ENCODE measurements at regions not wholly inside any gene's neighbourhood (a gene's known extent, or its start where the extent isn't known, plus 50 kb on each side); places are given as distances from the start of the nearest gene placed in this dataset.

DNA sequence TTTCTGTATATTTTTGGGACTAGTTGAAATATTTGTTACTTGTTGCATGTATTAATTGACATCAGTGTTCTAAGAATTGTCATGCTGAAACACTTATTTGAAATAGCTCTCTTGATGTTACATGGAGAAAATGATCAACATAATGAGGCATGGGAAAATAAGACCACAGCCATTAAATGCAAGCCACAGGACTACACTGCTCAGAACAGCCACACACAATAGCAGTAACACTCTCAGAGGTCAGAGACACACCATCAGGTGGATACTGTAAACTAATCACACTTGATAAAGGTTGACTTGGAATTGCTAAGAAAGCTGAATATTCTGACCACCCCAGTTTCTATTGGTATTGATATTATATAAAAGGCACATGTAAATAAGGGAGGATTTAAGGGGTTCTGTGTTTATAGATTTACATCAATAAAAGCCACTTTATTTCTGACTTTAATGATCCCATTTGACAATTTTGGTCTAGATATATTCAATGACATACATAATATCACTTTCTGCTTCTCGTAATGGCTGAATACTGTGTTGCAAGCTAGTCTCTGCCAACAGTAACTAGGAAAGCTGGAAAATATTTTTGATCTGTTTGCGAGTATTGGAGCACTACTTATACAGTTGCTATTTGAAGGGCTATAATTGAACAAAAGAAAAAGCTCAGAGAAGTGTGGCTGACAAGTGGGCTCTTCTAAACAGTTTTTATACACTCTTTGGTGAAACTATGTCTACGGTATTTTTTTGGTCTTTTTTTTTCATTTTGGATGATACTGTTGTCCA is 876.5 kb upstream of the INTU start:
- no peak for DNase-seq
- no peaks in the 10 kb centered on the region for H3K36me3 ChIP-seq
- TF ChIP-seq, protein P1, sequence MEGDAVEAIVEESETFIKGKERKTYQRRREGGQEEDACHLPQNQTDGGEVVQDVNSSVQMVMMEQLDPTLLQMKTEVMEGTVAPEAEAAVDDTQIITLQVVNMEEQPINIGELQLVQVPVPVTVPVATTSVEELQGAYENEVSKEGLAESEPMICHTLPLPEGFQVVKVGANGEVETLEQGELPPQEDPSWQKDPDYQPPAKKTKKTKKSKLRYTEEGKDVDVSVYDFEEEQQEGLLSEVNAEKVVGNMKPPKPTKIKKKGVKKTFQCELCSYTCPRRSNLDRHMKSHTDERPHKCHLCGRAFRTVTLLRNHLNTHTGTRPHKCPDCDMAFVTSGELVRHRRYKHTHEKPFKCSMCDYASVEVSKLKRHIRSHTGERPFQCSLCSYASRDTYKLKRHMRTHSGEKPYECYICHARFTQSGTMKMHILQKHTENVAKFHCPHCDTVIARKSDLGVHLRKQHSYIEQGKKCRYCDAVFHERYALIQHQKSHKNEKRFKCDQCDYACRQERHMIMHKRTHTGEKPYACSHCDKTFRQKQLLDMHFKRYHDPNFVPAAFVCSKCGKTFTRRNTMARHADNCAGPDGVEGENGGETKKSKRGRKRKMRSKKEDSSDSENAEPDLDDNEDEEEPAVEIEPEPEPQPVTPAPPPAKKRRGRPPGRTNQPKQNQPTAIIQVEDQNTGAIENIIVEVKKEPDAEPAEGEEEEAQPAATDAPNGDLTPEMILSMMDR (IDR thresholded peaks at IDR 0.05; ENCODE audit: low read depth, low read length): no peak
- no peaks in the 10 kb centered on the region for H3K27me3 ChIP-seq
- no peak overlapping the region for H3K4me3 ChIP-seq (ENCODE audit: low read depth, low read length)
- no peaks in the 10 kb centered on the region for H3K4me1 ChIP-seq
- no peaks in the 10 kb centered on the region for H3K9me3 ChIP-seq

DNA sequence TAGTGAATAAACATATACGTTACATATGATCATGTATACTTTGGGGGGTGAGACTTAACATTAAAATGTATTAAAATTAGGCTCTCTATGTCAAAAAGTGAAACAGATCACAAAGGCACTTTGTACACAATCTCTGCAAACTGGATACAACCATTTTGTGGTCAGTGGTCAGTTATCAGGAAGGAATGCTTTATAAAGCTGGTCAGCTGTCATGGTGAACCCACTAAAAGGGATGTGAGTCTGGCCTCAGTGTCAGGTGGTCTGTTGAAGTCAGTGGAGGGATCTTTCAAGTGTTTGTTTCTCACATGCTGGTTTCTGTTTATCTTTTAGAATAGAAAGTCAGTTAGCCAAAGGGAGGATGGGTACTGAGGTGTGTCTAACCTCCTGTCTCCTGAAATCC is 875.5 kb upstream of the INTU start:
- Histone ChIP-seq H3K9me3 (no peaks in the 10 kb centered on the region), H3K4me3 (ENCODE audit: low read depth, low read length) (no peak overlapping the region)
- TF ChIP-seq, protein P1 (IDR thresholded peaks at IDR 0.05; ENCODE audit: low read depth, low read length): no peak

DNA sequence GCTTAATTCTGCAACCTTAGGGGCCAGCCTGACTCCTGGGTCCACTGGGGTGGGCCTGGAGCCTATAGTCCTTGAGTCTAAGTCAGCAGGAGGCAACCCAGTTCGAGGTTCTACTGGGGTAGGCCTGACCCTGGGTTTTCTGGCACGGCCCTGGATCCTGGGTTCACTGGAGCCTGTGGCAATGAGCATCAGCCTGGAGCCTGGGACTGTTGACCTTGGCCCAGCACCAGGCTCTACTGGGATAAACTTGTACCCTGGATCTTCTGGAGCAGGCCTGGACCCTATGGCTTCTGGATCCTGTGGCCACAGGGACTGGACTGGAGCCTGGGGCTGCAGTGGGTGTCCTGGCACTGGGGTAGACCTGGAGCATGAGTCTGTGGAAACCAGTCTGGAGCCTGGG is 874.3 kb upstream of the INTU start:
- Histone ChIP-seq H3K4me3 (ENCODE audit: low read depth, low read length) (no peak overlapping the region), H3K4me1 (no peaks in the 10 kb centered on the region), H3K9me3 (no peaks in the 10 kb centered on the region), H3K36me3 (no peaks in the 10 kb centered on the region), H3K27me3 (no peaks in the 10 kb centered on the region)
- TF ChIP-seq, protein P1 (IDR thresholded peaks at IDR 0.05; ENCODE audit: low read depth, low read length): no peak
- no peak for DNase-seq

More for the DNA sequence above, 875.5 kb upstream of the INTU start:
- no peaks in the 10 kb centered on the region for H3K27me3 ChIP-seq
- H3K36me3 ChIP-seq: no peaks in the 10 kb centered on the region
- H3K4me1 ChIP-seq: no peaks in the 10 kb centered on the region
- no peak for DNase-seq

DNA sequence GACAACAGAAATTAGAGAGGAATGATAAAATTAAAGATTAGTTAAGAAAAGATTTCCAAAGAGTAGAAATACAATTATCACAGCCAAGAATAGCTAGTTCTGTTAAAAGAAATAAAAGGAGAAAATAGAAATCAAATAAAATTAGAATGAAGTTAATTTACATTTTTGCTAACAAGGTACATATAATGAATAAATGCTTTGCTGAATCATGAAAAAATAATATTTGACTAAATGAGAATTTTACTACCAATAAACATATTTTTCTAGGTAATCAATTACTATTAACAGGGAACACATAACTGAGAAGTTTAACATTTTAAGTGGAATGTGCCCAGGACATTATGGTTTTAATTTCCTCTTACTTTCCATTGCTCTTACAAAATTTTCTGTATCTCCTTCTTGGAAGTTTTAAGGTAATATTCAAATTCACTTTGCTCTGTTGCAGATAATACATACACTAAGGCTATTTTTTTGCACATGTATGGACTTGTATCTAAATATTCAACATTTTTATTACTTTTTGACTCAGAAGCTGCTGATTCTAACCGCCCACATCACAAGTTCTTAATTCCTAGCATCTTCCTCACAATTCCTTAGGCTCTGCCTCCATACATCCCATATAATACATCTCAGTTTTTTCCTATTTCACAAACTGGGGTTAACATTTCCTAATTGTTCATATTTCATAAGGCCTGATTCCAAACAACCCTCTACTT is 870.7 kb upstream of the INTU start:
- TF ChIP-seq, protein P1 (IDR thresholded peaks at IDR 0.05; ENCODE audit: low read depth, low read length): no peak
- no peaks in the 10 kb centered on the region for H3K4me1 ChIP-seq
- H3K9me3 ChIP-seq: no peaks in the 10 kb centered on the region
- H3K36me3 ChIP-seq: no peaks in the 10 kb centered on the region
- DNase-seq: no peak
- no peak overlapping the region for H3K4me3 ChIP-seq (ENCODE audit: low read depth, low read length)
- no peaks in the 10 kb centered on the region for H3K27me3 ChIP-seq

DNA sequence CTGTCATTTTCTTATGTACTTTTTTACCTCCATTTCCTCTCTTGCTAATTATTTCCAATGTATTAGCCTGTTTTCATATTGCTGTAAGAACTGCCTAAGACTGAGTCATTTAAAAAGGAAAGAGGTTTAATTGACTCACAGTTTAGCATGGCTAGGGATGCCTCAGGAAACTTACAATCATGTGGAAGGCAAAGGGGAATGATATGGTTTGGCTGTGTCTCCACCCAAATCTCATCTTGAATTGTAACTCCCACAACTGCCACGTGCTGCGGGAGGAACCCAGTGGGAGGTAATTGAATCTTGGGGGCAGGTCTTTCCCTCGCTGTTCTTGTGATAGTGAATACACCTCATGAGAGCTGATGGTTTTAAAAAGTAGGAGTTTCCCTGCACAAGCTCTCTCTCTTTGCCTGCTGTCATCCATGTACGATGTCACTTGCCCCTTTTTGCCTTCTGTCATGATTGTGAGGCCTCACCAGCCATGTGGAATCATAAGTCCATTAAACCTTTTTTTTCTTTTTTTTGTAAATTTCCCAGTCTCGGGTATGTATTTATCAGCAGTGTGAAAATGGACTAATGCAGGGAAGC is 870.0 kb upstream of the INTU start:
- Histone ChIP-seq H3K4me1 (no peaks in the 10 kb centered on the region), H3K4me3 (ENCODE audit: low read depth, low read length) (no peak overlapping the region), H3K36me3 (no peaks in the 10 kb centered on the region)

More for the DNA sequence above, 870.0 kb upstream of the INTU start:
- Histone ChIP-seq H3K27me3 (no peaks in the 10 kb centered on the region), H3K9me3 (no peaks in the 10 kb centered on the region)
- TF ChIP-seq, protein P1 (IDR thresholded peaks at IDR 0.05; ENCODE audit: low read depth, low read length): no peak
- no peak for DNase-seq

Measured in BE2C (cell line).